ENCODE measurements at regions not wholly inside any gene's neighbourhood (a gene's known extent, or its start where the extent isn't known, plus 50 kb on each side); places are given as distances from the start of the nearest gene placed in this dataset.

DNA sequence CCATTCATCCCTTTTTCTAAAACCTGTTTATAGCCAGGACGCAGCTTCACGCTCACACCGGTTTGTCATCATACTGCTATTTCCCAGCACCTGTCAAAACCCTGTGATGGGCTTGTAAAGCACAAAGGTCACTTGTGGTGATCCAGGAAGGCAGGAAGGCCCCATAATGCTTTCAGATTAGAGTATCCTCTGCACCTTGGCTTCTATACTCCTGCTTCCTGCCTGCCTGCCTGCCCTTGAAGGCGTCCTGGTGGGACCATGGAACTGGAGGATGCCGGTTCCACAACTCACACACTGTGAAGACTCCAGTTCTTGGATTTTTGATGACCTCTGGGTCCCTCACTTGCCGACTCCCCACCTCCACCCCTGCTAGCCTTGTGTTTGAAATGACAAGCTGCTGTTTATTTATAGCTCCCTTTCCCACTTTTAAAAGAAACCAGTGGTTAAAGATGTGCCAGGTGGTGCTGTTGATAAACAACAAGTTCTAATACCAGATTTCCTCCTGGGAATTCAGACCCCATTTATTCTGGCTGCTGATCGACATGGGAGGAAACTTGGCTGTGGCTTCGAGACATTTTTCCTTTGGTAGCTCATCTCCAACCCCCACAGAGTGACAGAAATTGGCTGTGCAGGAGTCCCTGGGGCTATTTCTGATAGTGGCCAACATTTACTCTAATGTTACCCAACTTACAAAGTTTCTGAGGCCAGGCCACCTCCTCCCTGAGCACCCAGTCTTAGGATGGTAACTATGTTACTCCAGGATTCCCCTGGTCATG, 211.5 kb downstream of the KDR start:
- DNase-seq (ENCODE audit: low spot score in 2 of 2): no peak
- H3K36me3 ChIP-seq: no peaks in the 10 kb centered on the region
- H3K9me3 ChIP-seq: no peaks in the 10 kb centered on the region
- 60% methylated on average over 8 of the region's 8 CpGs for WGBS
- H3K4me1 ChIP-seq: peaks cover 11% of the 10 kb centered on the region
- H3K27ac ChIP-seq: no peak overlapping the region
- TF ChIP-seq EP300 (IDR thresholded peaks at IDR 0.05) (no peak), POLR2A (IDR thresholded peaks at IDR 0.05) (no peak), POLR2AphosphoS5 (IDR thresholded peaks at IDR 0.05) (no peak), CTCF (IDR thresholded peaks at IDR 0.05) (no peak)
- H3K27me3 ChIP-seq: no peaks in the 10 kb centered on the region
- no peak overlapping the region for H3K4me3 ChIP-seq

DNA sequence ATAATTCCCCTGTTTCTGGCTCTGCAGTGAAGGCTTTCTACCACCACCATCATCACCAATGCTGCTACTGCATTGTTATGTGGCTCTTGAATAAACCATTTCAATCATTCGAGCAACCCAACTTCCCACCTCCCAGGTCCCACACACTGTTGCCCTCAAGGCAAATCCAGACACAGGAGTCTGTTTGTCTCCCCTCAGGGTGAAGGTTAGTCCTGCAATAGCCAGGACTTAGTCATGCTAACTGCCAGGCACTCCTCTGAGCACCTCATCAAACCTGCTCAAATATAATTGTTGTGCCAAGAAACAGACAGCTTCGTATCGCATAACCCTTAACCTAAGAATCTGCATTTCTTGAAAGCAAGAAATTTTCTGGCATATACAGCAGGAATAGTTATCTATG, 213.2 kb downstream of the KDR start:
- H3K9me3 ChIP-seq: no peaks in the 10 kb centered on the region
- TF ChIP-seq POLR2AphosphoS5 (IDR thresholded peaks at IDR 0.05): no peak
- TF ChIP-seq EP300 (IDR thresholded peaks at IDR 0.05): no peak
- TF ChIP-seq POLR2A (IDR thresholded peaks at IDR 0.05): no peak
- TF ChIP-seq CTCF (IDR thresholded peaks at IDR 0.05): no peak
- no peaks in the 10 kb centered on the region for H3K36me3 ChIP-seq
- DNase-seq (ENCODE audit: low spot score in 2 of 2): no peak
- H3K27ac ChIP-seq: no peak overlapping the region
- peaks cover 11% of the 10 kb centered on the region for H3K4me1 ChIP-seq
- 87% methylated on average over 3 of the region's 3 CpGs for WGBS
- H3K27me3 ChIP-seq: no peaks in the 10 kb centered on the region
- H3K4me3 ChIP-seq: no peak overlapping the region

DNA sequence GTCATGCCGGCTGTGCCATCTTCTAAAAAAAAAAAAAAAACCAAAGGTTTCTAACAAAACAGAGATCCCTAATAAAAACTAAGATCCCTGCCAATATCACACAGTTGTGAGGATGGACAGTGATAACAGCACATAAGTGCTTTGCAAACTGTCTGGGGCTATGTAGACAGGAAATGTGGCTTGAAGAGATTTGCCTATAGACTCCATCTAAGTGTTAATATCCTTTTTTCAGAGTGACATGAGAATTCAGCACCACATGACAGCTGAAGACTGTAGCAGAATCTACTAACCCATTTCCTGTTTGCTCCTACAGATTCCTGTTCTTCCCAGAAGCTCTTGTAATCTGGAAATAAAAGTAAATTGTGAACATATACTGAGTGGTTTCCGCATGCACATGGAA, 215.4 kb downstream of the KDR start:
- WGBS: 92% methylated on average over 2 of the region's 2 CpGs
- no peaks in the 10 kb centered on the region for H3K9me3 ChIP-seq
- no peaks in the 10 kb centered on the region for H3K27me3 ChIP-seq
- no peak for TF ChIP-seq POLR2A (IDR thresholded peaks at IDR 0.05)
- no peak for TF ChIP-seq POLR2AphosphoS5 (IDR thresholded peaks at IDR 0.05)
- TF ChIP-seq CTCF (IDR thresholded peaks at IDR 0.05): no peak
- TF ChIP-seq EP300 (IDR thresholded peaks at IDR 0.05): no peak
- no peak overlapping the region for H3K4me3 ChIP-seq
- H3K27ac ChIP-seq: no peak overlapping the region
- DNase-seq (ENCODE audit: low spot score in 2 of 2): no peak
- peaks cover 11% of the 10 kb centered on the region for H3K4me1 ChIP-seq
- no peaks in the 10 kb centered on the region for H3K36me3 ChIP-seq

DNA sequence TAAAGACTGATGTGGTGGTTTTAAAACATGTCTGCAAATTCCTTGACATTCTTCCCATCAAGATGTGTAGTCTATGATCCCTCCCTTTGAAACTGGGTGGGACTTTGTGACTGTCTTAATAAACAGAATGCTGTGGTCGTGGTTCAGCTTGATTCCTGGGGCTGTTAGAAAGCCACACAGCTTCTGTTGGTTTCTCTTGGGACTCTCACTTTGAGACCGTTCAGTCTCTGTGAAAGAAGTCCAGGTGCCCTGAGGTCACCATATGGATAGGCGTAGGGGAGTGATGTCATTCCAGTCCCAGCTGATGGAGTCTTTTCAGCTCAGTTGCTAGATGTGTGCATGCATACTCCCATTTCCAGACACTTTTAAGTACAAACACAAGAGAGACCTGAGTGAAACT, 216.6 kb downstream of the KDR start:
- Histone ChIP-seq H3K9me3 (no peaks in the 10 kb centered on the region), H3K4me1 (peaks cover under 1% of the 10 kb centered on the region), H3K36me3 (no peaks in the 10 kb centered on the region), H3K27me3 (no peaks in the 10 kb centered on the region), H3K27ac (no peak overlapping the region), H3K4me3 (no peak overlapping the region)
- 63% methylated on average over 3 of the region's 3 CpGs for WGBS
- no peak for DNase-seq (ENCODE audit: low spot score in 2 of 2)
- TF ChIP-seq EP300 (IDR thresholded peaks at IDR 0.05) (no peak), CTCF (IDR thresholded peaks at IDR 0.05) (no peak), POLR2A (IDR thresholded peaks at IDR 0.05) (no peak), POLR2AphosphoS5 (IDR thresholded peaks at IDR 0.05) (no peak)

GRCh38 chr4:54904953-54905352, 220.4 kb downstream of the KDR start:
- Histone ChIP-seq H3K9me3 (no peaks in the 10 kb centered on the region), H3K27ac (no peak overlapping the region), H3K4me3 (no peak overlapping the region), H3K36me3 (no peaks in the 10 kb centered on the region), H3K27me3 (no peaks in the 10 kb centered on the region), H3K4me1 (peaks cover 5% of the 10 kb centered on the region)
- 100% methylated on average over 2 of the region's 2 CpGs for WGBS
- DNase-seq (ENCODE audit: low spot score in 2 of 2): no peak
- TF ChIP-seq EP300 (IDR thresholded peaks at IDR 0.05) (no peak), POLR2A (IDR thresholded peaks at IDR 0.05) (no peak), POLR2AphosphoS5 (IDR thresholded peaks at IDR 0.05) (no peak), CTCF (IDR thresholded peaks at IDR 0.05) (no peak)

Measured in suprapubic skin (tissue), 4 donors.